ENCODE measurements at regions not wholly inside any gene's neighbourhood (a gene's known extent, or its start where the extent isn't known, plus 50 kb on each side); places are given as distances from the start of the nearest gene placed in this dataset.

DNA sequence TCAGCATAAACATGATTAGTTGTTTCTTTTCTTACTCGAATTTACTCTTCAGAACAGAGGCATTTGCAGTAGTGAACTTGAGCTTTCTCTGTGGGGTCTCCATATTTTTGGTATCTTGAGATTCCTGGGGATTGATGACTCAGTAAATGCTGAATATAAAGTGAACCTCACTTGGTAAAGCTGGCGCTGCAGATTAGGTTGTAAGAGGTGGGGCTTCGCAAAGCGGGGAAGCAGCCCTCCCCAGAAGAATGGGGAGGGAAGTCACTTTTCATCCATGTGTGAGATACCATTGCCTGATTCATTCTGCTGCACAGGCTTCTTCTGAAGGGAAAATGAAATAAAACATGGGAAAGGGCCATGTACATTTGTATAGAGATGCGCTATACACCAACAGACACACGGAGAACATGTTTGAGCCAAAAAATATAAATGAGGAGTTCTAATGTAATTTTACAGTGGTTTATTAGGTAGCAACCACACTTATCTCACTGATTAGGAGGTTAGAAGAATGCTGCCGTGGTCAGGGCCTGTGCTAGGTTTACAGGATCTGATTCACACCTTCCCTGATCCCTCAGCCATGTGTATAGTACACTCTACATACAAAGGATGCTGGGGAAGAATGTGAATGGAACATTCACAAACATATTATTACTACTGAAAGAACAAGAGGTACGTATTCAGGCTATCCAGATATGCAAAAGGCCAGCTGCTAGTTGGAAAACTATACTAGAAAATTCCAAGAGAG lies 63.5 kb downstream of the DNTTIP2 start:
- TF ChIP-seq POLR2A (IDR thresholded peaks at IDR 0.05): no peak
- TF ChIP-seq POLR2AphosphoS5 (IDR thresholded peaks at IDR 0.05): no peak
- TF ChIP-seq, protein P1, sequence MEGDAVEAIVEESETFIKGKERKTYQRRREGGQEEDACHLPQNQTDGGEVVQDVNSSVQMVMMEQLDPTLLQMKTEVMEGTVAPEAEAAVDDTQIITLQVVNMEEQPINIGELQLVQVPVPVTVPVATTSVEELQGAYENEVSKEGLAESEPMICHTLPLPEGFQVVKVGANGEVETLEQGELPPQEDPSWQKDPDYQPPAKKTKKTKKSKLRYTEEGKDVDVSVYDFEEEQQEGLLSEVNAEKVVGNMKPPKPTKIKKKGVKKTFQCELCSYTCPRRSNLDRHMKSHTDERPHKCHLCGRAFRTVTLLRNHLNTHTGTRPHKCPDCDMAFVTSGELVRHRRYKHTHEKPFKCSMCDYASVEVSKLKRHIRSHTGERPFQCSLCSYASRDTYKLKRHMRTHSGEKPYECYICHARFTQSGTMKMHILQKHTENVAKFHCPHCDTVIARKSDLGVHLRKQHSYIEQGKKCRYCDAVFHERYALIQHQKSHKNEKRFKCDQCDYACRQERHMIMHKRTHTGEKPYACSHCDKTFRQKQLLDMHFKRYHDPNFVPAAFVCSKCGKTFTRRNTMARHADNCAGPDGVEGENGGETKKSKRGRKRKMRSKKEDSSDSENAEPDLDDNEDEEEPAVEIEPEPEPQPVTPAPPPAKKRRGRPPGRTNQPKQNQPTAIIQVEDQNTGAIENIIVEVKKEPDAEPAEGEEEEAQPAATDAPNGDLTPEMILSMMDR (IDR thresholded peaks at IDR 0.05): no peak
